K562 (cell line): ENCODE measurements at regions not wholly inside any gene's neighbourhood (a gene's known extent, or its start where the extent isn't known, plus 50 kb on each side); places are given as distances from the start of the nearest gene placed in this dataset.

Source experiments
- ATAC-seq: fragments of 200-7000 bp; cut with Tn5 transposase; 3 replicates; pipeline ENCODE4 v1.9.1; 2020; ENCODE audit warnings: moderate library complexity
- BruUV-seq: library from RNA; stranded (reverse); fragments of 400-500 nt; replicated peaks from 2 replicates; lab custom pipeline; 2021; lab: Mats Ljungman, UMichigan
- CTCF ChIA-PET: fragments of 300-600 bp; formaldehyde crosslinking; extraction: SDS; loops from one replicate; lab custom pipeline; 2021; ENCODE audit warnings: low intra/inter-chr PET ratio; lab: Yijun Ruan, JAX
- POLR2A ChIA-PET: fragments of 300-600, 350-650 bp; sonication (Branson Sonifier 250); formaldehyde crosslinking; extraction: SDS; loops from one replicate; lab custom pipeline; 2021; ENCODE audit warnings: antibody characterized with exemption, inconsistent platforms; lab: Yijun Ruan, JAX
- DNase-seq, 4 experiments: peaks; one replicate each; pipeline versions ENCODE4 v3.0.0 to v3.0.0-alpha.2; 2011 to 2018; ENCODE audit warnings: low spot score in 3 of 4, mixed read lengths in 3 of 4; ENCODE audit errors: extremely low read depth in 1 of 4
- FAIRE-seq: peaks from 2 replicates; lab custom pipeline; 2011; peaks lifted over from hg19 to GRCh38; lab: Jason Lieb, UNC
- H2AFZ ChIP-seq: 2 replicates; pipeline ENCODE4 v1.6.0; 2011; ENCODE audit warnings: low read depth, low read length, control low read depth, inconsistent platforms
- H3K27ac ChIP-seq: fragments of 200-600 bp; 3 replicates; pipeline ENCODE4 v1.8.0; 2011; ENCODE audit warnings: low read depth, mild to moderate bottlenecking, control low read depth, inconsistent platforms, low read length, moderate library complexity, mixed read lengths; ENCODE audit errors: extremely low read depth
- H3K27me3 ChIP-seq, 2 experiments: fragments of 300-600 bp in 1 of 2; 2 replicates in 1 of 2; 3 replicates in 1 of 2; pipeline versions ENCODE4 v1.6.0 to v1.8.0; 2011; ENCODE audit warnings: inconsistent platforms in 2 of 2, low read length in 2 of 2, mild to moderate bottlenecking in 1 of 2, mixed read lengths in 1 of 2, moderate library complexity in 1 of 2; ENCODE audit not compliant: control insufficient read depth in 2 of 2, insufficient read depth in 2 of 2
- H3K36me3 ChIP-seq: fragments of 300-600 bp; 3 replicates; pipeline ENCODE4 v1.8.0; 2011; ENCODE audit warnings: mild to moderate bottlenecking, low read length, inconsistent platforms; ENCODE audit not compliant: control insufficient read depth, insufficient read depth
- H3K4me1 ChIP-seq, 2 experiments: fragments of 200-600 bp in 1 of 2; replicated peaks in 1 of 2; 2 replicates in 1 of 2; 3 replicates in 1 of 2; pipeline versions ENCODE4 v1.5.1 to v1.8.0; 2011; ENCODE audit warnings: inconsistent platforms in 2 of 2, low read length in 2 of 2, mild to moderate bottlenecking in 1 of 2, mixed read lengths in 1 of 2, moderate library complexity in 1 of 2; ENCODE audit not compliant: control insufficient read depth in 2 of 2, insufficient read depth in 2 of 2
- H3K4me2 ChIP-seq: 2 replicates; pipeline ENCODE4 v1.6.1; 2011; ENCODE audit warnings: low read length, control low read depth, inconsistent platforms, mixed read lengths; ENCODE audit not compliant: insufficient read depth
- H3K4me3 ChIP-seq: fragments of 200-600 bp; sonication (generic), shearing (Covaris generic); 2 replicates; pipeline ENCODE4 v1.5.1; 2016; ENCODE audit warnings: control low read depth, inconsistent platforms
- H3K79me2 ChIP-seq: fragments of 200-600 bp; 3 replicates; pipeline ENCODE4 v1.8.0; 2011; ENCODE audit warnings: low read length, inconsistent platforms; ENCODE audit not compliant: control insufficient read depth, insufficient read depth
- H3K9ac ChIP-seq, 2 experiments: 2 replicates each; pipeline versions ENCODE4 v1.6.0 to v1.6.1; 2011; ENCODE audit warnings: low read depth in 2 of 2, low read length in 2 of 2, control low read depth in 1 of 2, inconsistent platforms in 1 of 2, mild to moderate bottlenecking in 1 of 2, mixed read lengths in 1 of 2; ENCODE audit not compliant: insufficient read depth in 1 of 2
- H3K9me1 ChIP-seq: one replicate; pipeline ENCODE4 v1.6.0; 2011; ENCODE audit warnings: inconsistent platforms, mild to moderate bottlenecking, low read length, moderate library complexity; ENCODE audit not compliant: control insufficient read depth, insufficient read depth
- H3K9me3 ChIP-seq: replicated peaks from 2 replicates; pipeline ENCODE4 v1.5.1; 2011; ENCODE audit warnings: low read depth, low read length, inconsistent platforms; ENCODE audit not compliant: control insufficient read depth, insufficient read depth
- H4K20me1 ChIP-seq: replicated peaks from 2 replicates; pipeline ENCODE4 v1.6.1; 2011; ENCODE audit warnings: low read length, inconsistent platforms, mixed read lengths; ENCODE audit not compliant: control insufficient read depth, insufficient read depth
- CBFA2T2 ChIP-seq: fragments of 450-650 bp; conservative IDR thresholded peaks from 2 replicates; pipeline ENCODE4 v1.6.1; 2017; ENCODE audit warnings: mild to moderate bottlenecking
- CEBPB ChIP-seq: fragments of 450-650 bp; IDR thresholded peaks from 2 replicates; pipeline ENCODE4 v1.6.1; 2016; ENCODE audit warnings: missing genetic modification characterization, missing compliant biosample characterization
- CHCHD3 ChIP-seq: fragments of 250-450 bp; sonication (Bioruptor Pico); IDR thresholded peaks from 2 replicates; pipeline ENCODE4 v2.1.2; 2022; ENCODE audit warnings: mild to moderate bottlenecking
- ELF2 ChIP-seq: fragments of 250-450 bp; sonication (Bioruptor Pico); IDR thresholded peaks from 2 replicates; pipeline ENCODE4 v1.5.0; 2021; ENCODE audit warnings: mild to moderate bottlenecking
- ETV6 ChIP-seq, 3 experiments: fragments of 150-350 bp in 1 of 3; sonication (generic) in 1 of 3; formaldehyde crosslinking in 1 of 3; IDR thresholded peaks; 2 replicates each; pipeline versions ENCODE4 v1.6.1 to v1.8.0; 2014 to 2022; ENCODE audit warnings: borderline replicate concordance in 2 of 3, low read depth in 2 of 3, antibody characterized with exemption in 1 of 3, low read length in 1 of 3, mild to moderate bottlenecking in 1 of 3, missing genetic modification reagents in 1 of 3
- FOXJ3 ChIP-seq: sonication (generic); formaldehyde crosslinking; IDR thresholded peaks from 2 replicates; pipeline ENCODE4 v1.4.0; 2020; ENCODE audit warnings: mild to moderate bottlenecking, missing genetic modification reagents
- HNRNPLL ChIP-seq: fragments of 200-400 bp; formaldehyde crosslinking; IDR thresholded peaks from 2 replicates; pipeline ENCODE4 v1.6.1; 2017; ENCODE audit warnings: low read length, low read depth, mild to moderate bottlenecking; ENCODE audit not compliant: poor library complexity, severe bottlenecking
- JUNB ChIP-seq: fragments of 450-650 bp; formaldehyde crosslinking; conservative IDR thresholded peaks from 2 replicates; pipeline ENCODE4 v1.4.0; 2020; ENCODE audit warnings: mild to moderate bottlenecking
- SAFB ChIP-seq: fragments of 200-400 bp; formaldehyde crosslinking; IDR thresholded peaks from 2 replicates; pipeline ENCODE4 v1.6.1; 2017; ENCODE audit warnings: low read depth, low read length, borderline replicate concordance
- STAG1 ChIP-seq: sonication (generic); formaldehyde crosslinking; IDR thresholded peaks from 2 replicates; pipeline ENCODE4 v1.5.0; 2020; ENCODE audit warnings: missing genetic modification reagents, borderline replicate concordance
- TAF15 ChIP-seq: fragments of 200-400 bp; formaldehyde crosslinking; IDR thresholded peaks from 2 replicates; pipeline ENCODE4 v1.6.1; 2017; ENCODE audit warnings: mild to moderate bottlenecking, low read depth, low read length, moderate library complexity
- TAF7 ChIP-seq: fragments of 450-650 bp; IDR thresholded peaks from 2 replicates; pipeline ENCODE4 v1.6.1; 2016; ENCODE audit warnings: missing genetic modification characterization, missing compliant biosample characterization
- THRA ChIP-seq: fragments of 450-650 bp; IDR thresholded peaks from 2 replicates; pipeline ENCODE4 v1.6.1; 2017; ENCODE audit warnings: mild to moderate bottlenecking, moderate library complexity
- ZNF124 ChIP-seq: sonication (generic); formaldehyde crosslinking; IDR thresholded peaks from 2 replicates; pipeline ENCODE4 v1.8.1; 2022; ENCODE audit warnings: missing genetic modification reagents
- ZNF583 ChIP-seq: fragments of 250-450 bp; sonication (Bioruptor Pico); IDR thresholded peaks from 2 replicates; pipeline ENCODE4 v1.4.0; 2020
- WGBS: fragments of 100-300 bp; shearing (Covaris generic); methylation state at CpG from one replicate; pipeline ENCODE4 v1.1.6; 2016; ENCODE audit warnings: low coverage, mixed read lengths; ENCODE audit not compliant: insufficient coverage; ENCODE audit errors: missing lambda C conversion rate; 5-methylcytosine and 5-hydroxymethylcytosine counted together
- in situ Hi-C: fragments of 300-500 bp; cut with MboI; formaldehyde crosslinking; loops from 4 replicates; pipeline ENCODE4 v1.15.0; 2018; ENCODE audit warnings: inconsistent platforms, mixed read lengths
- intact Hi-C: fragments of 100-400 bp; cut with micrococcal nuclease; formaldehyde crosslinking; loops from 2 replicates; pipeline ENCODE4 v1.14.2; 2022
- TF ChIP-seq, protein P1 (sequence below), 2 experiments: fragments of 200-800 bp in 1 of 2; sonication (Bioruptor generic) in 1 of 2; sonication (generic) in 1 of 2; formaldehyde crosslinking in 1 of 2; IDR thresholded peaks in 1 of 2; conservative IDR thresholded peaks in 1 of 2; 2 replicates each; pipeline versions ENCODE4 v1.5.0 to v1.6.1; 2016 to 2020; ENCODE audit warnings: missing compliant biosample characterization in 1 of 2, missing genetic modification characterization in 1 of 2, missing genetic modification reagents in 1 of 2
- TF ChIP-seq, protein P2 (sequence below): sonication (generic); formaldehyde crosslinking; IDR thresholded peaks from 2 replicates; pipeline ENCODE4 v1.8.0; 2022; ENCODE audit warnings: missing genetic modification reagents, mild to moderate bottlenecking, borderline replicate concordance

GRCh38 chr4:134787315-134787714 lies 585.7 kb upstream of the PABPC4L start (continued):
- TF ChIP-seq, protein P1, sequence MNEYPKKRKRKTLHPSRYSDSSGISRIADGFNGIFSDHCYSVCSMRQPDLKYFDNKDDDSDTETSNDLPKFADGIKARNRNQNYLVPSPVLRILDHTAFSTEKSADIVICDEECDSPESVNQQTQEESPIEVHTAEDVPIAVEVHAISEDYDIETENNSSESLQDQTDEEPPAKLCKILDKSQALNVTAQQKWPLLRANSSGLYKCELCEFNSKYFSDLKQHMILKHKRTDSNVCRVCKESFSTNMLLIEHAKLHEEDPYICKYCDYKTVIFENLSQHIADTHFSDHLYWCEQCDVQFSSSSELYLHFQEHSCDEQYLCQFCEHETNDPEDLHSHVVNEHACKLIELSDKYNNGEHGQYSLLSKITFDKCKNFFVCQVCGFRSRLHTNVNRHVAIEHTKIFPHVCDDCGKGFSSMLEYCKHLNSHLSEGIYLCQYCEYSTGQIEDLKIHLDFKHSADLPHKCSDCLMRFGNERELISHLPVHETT (CRISPR knock-in tag; conservative IDR thresholded peaks at IDR 0.05 in 1 of 2, IDR thresholded peaks at IDR 0.05 in 1 of 2) = no peak
- TF ChIP-seq TAF15 = no peak
- no peak for TF ChIP-seq JUNB (CRISPR knock-in tag)
- TF ChIP-seq CBFA2T2 = no peak

GRCh38 chr4:134780244-134780643 lies 578.7 kb upstream of the PABPC4L start:
- no peaks in the 10 kb centered on the region for H3K4me1 ChIP-seq
- BruUV-seq = no TSS peak
- ATAC-seq (no peak), FAIRE-seq (no peak), DNase-seq (no peak)
- no peaks in the 10 kb centered on the region for H4K20me1 ChIP-seq
- H3K4me2 ChIP-seq = no peak overlapping the region
- intact Hi-C loops (no loop called here), in situ Hi-C loops (no loop called here)
- no peaks in the 10 kb centered on the region for H3K36me3 ChIP-seq
- POLR2A ChIA-PET = no interaction called here
- H3K9me1 ChIP-seq = no peaks in the 10 kb centered on the region
- no peaks in the 10 kb centered on the region for H3K79me2 ChIP-seq
- H3K4me3 ChIP-seq = no peak overlapping the region
- H2AFZ ChIP-seq = no peak overlapping the region
- 0% methylated on average over 2 of the region's 2 CpGs for WGBS
- H3K27ac ChIP-seq = no peak overlapping the region
- H3K9me3 ChIP-seq = no peaks in the 10 kb centered on the region
- CTCF ChIA-PET = no interaction called here
- H3K9ac ChIP-seq = no peak overlapping the region
- H3K27me3 ChIP-seq = no peaks in the 10 kb centered on the region
- TF ChIP-seq STAG1 (CRISPR knock-in tag) (no peak), HNRNPLL (no peak), THRA (no peak), ZNF124 (no peak), SAFB (no peak), TAF7 (tag) (no peak), CEBPB (tag) (no peak), ELF2 (CRISPR knock-in tag) (no peak), ETV6 (IDR thresholded peaks at IDR 0.05; ENCODE audit: borderline replicate concordance in 1 of 2, low read depth in 2 of 2, low read length in 1 of 2) (no peak), ETV6 (CRISPR knock-in tag; IDR thresholded peaks at IDR 0.05; ENCODE audit: borderline replicate concordance) (no peak), FOXJ3 (CRISPR knock-in tag) (no peak), ZNF583 (CRISPR knock-in tag) (no peak), CHCHD3 (no peak)
- TF ChIP-seq, protein P2, sequence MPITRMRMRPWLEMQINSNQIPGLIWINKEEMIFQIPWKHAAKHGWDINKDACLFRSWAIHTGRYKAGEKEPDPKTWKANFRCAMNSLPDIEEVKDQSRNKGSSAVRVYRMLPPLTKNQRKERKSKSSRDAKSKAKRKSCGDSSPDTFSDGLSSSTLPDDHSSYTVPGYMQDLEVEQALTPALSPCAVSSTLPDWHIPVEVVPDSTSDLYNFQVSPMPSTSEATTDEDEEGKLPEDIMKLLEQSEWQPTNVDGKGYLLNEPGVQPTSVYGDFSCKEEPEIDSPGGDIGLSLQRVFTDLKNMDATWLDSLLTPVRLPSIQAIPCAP (CRISPR knock-in tag) = no peak
